HEK293 (cell line): ENCODE measurements at regions not wholly inside any gene's neighbourhood (a gene's known extent, or its start where the extent isn't known, plus 50 kb on each side); places are given as distances from the start of the nearest gene placed in this dataset.

Source experiments
- CTCF ChIA-PET: fragments of 350-600 bp; formaldehyde crosslinking; extraction: SDS; loops from one replicate; lab custom pipeline; 2021; ENCODE audit warnings: antibody characterized with exemption; lab: Yijun Ruan, JAX
- POLR2A ChIA-PET: fragments of 300-600 bp; formaldehyde crosslinking; extraction: SDS; loops from one replicate; lab custom pipeline; 2020; ENCODE audit warnings: antibody characterized with exemption, inconsistent platforms; lab: Yijun Ruan, JAX
- H3K27ac ChIP-seq: fragments of 200-500 bp; sonication (Bioruptor generic); 2 replicates; pipeline ENCODE4 v1.5.1; 2014; ENCODE audit warnings: low read depth, low read length, control low read depth, inconsistent platforms; ENCODE audit errors: extremely low read depth
- H3K36me3 ChIP-seq, 2 experiments: fragments of 200-500 bp in 1 of 2; sonication (Bioruptor generic) in 1 of 2; 1 replicate in 1 of 2; 2 replicates in 1 of 2; pipeline ENCODE4 v1.5.1; 2014 to 2017; ENCODE audit warnings: inconsistent platforms in 2 of 2, low read length in 2 of 2; ENCODE audit not compliant: control insufficient read depth in 2 of 2, insufficient read depth in 1 of 2
- H3K4me1 ChIP-seq: fragments of 200-500 bp; sonication (Bioruptor generic); 2 replicates; pipeline ENCODE4 v1.5.1; 2014; ENCODE audit warnings: mild to moderate bottlenecking, low read length, inconsistent platforms; ENCODE audit not compliant: control insufficient read depth, insufficient read depth
- H3K4me3 ChIP-seq: 2 replicates; pipeline ENCODE4 v1.5.1; 2011; ENCODE audit warnings: low read depth, mild to moderate bottlenecking, control low read depth, low read length, moderate library complexity
- H3K9me3 ChIP-seq: fragments of 200-500 bp; sonication (Bioruptor generic); 2 replicates; pipeline ENCODE4 v1.5.1; 2014; ENCODE audit warnings: low read depth, low read length, inconsistent platforms; ENCODE audit not compliant: control insufficient read depth, insufficient read depth
- FEZF1 ChIP-seq: fragments of 450-650 bp; formaldehyde crosslinking; IDR thresholded peaks from 2 replicates; pipeline ENCODE4 v1.5.1; 2016; ENCODE audit warnings: missing biosample characterization, missing genetic modification characterization
- HOXA7 ChIP-seq: sonication (generic); formaldehyde crosslinking; IDR thresholded peaks from 2 replicates; pipeline ENCODE4 v1.8.1; 2022; ENCODE audit warnings: missing genetic modification reagents, borderline replicate concordance
- PBX3 ChIP-seq: sonication (generic); formaldehyde crosslinking; IDR thresholded peaks from 2 replicates; pipeline ENCODE4 v1.8.1; 2022; ENCODE audit warnings: mild to moderate bottlenecking, moderate library complexity, missing genetic modification reagents
- PRDM4 ChIP-seq: fragments of 450-650 bp; formaldehyde crosslinking; IDR thresholded peaks from 2 replicates; pipeline ENCODE4 v1.5.1; 2017; ENCODE audit warnings: missing biosample characterization, missing genetic modification characterization
- ZBTB20 ChIP-seq: fragments of 450-650 bp; formaldehyde crosslinking; IDR thresholded peaks from 2 replicates; pipeline ENCODE4 v1.5.1; 2016; ENCODE audit warnings: missing biosample characterization, missing genetic modification characterization
- ZBTB21 ChIP-seq: fragments of 450-650 bp; formaldehyde crosslinking; IDR thresholded peaks from 2 replicates; pipeline ENCODE4 v1.5.1; 2017; ENCODE audit warnings: missing biosample characterization, missing genetic modification characterization
- ZFP69B ChIP-seq: fragments of 450-650 bp; formaldehyde crosslinking; IDR thresholded peaks from 2 replicates; pipeline ENCODE4 v1.5.1; 2016; ENCODE audit warnings: missing biosample characterization, missing genetic modification characterization
- ZNF138 ChIP-seq: fragments of 450-650 bp; formaldehyde crosslinking; IDR thresholded peaks from 2 replicates; pipeline ENCODE4 v1.5.1; 2016; ENCODE audit warnings: missing biosample characterization, missing genetic modification characterization, borderline replicate concordance
- ZNF148 ChIP-seq: fragments of 450-650 bp; formaldehyde crosslinking; IDR thresholded peaks from 2 replicates; pipeline ENCODE4 v1.5.0; 2017; ENCODE audit warnings: missing biosample characterization, missing genetic modification characterization, borderline replicate concordance
- ZNF18 ChIP-seq: fragments of 450-650 bp; formaldehyde crosslinking; IDR thresholded peaks from 2 replicates; pipeline ENCODE4 v1.5.1; 2016; ENCODE audit warnings: missing biosample characterization, missing genetic modification characterization
- ZNF19 ChIP-seq: fragments of 450-650 bp; formaldehyde crosslinking; IDR thresholded peaks from 2 replicates; pipeline ENCODE4; 2016; ENCODE audit warnings: missing biosample characterization, missing genetic modification characterization, low read depth
- ZNF202 ChIP-seq: fragments of 450-650 bp; formaldehyde crosslinking; IDR thresholded peaks from 2 replicates; pipeline ENCODE4 v1.5.1; 2016; ENCODE audit warnings: missing biosample characterization, missing genetic modification characterization, borderline replicate concordance
- ZNF221 ChIP-seq: fragments of 450-650 bp; formaldehyde crosslinking; IDR thresholded peaks from 2 replicates; pipeline ENCODE4 v1.5.1; 2017; ENCODE audit warnings: missing biosample characterization, missing genetic modification characterization, borderline replicate concordance
- ZNF311 ChIP-seq: fragments of 450-650 bp; formaldehyde crosslinking; IDR thresholded peaks from 2 replicates; pipeline ENCODE4 v1.5.1; 2017; ENCODE audit warnings: missing biosample characterization, missing genetic modification characterization, borderline replicate concordance
- ZNF391 ChIP-seq: fragments of 450-650 bp; formaldehyde crosslinking; IDR thresholded peaks from 2 replicates; pipeline ENCODE4 v1.5.1; 2016; ENCODE audit warnings: low read depth, missing biosample characterization, missing genetic modification characterization, borderline replicate concordance
- ZNF394 ChIP-seq: fragments of 450-650 bp; formaldehyde crosslinking; IDR thresholded peaks from 2 replicates; pipeline ENCODE4 v1.5.1; 2016; ENCODE audit warnings: missing biosample characterization, missing genetic modification characterization, mild to moderate bottlenecking, moderate library complexity, borderline replicate concordance
- ZNF449 ChIP-seq: fragments of 450-650 bp; formaldehyde crosslinking; IDR thresholded peaks from 2 replicates; pipeline ENCODE4 v1.5.1; 2017; ENCODE audit warnings: missing biosample characterization, mild to moderate bottlenecking, missing genetic modification characterization, moderate library complexity
- ZNF624 ChIP-seq: fragments of 450-650 bp; formaldehyde crosslinking; IDR thresholded peaks from 2 replicates; pipeline ENCODE4 v1.5.1; 2017; ENCODE audit warnings: missing biosample characterization, missing genetic modification characterization
- ZNF670 ChIP-seq: fragments of 450-650 bp; formaldehyde crosslinking; IDR thresholded peaks from 2 replicates; pipeline ENCODE4 v1.5.1; 2016; ENCODE audit warnings: missing biosample characterization, missing genetic modification characterization, low read depth
- ZNF830 ChIP-seq: fragments of 450-650 bp; IDR thresholded peaks from 2 replicates; pipeline ENCODE4 v1.5.0; 2018; ENCODE audit warnings: missing biosample characterization, missing genetic modification characterization, low read depth, mild to moderate bottlenecking, moderate library complexity
- ZSCAN16 ChIP-seq: fragments of 450-650 bp; formaldehyde crosslinking; IDR thresholded peaks from 2 replicates; pipeline ENCODE4 v1.5.1; 2016; ENCODE audit warnings: missing biosample characterization, missing genetic modification characterization
- ZSCAN30 ChIP-seq: fragments of 450-650 bp; IDR thresholded peaks from 2 replicates; pipeline ENCODE4 v1.5.1; 2018; ENCODE audit warnings: missing biosample characterization, mild to moderate bottlenecking, missing genetic modification characterization, moderate library complexity

GRCh38 chr7:89401099-89401498 is 605.6 kb upstream of the TEX47 start:
- Histone ChIP-seq H3K4me3 (no peak overlapping the region), H3K4me1 (no peaks in the 10 kb centered on the region), H3K9me3 (no peaks in the 10 kb centered on the region), H3K27ac (no peak overlapping the region), H3K36me3 (no peaks in the 10 kb centered on the region)
- no peak for TF ChIP-seq PRDM4 (tag by site-specific recombination)
- TF ChIP-seq ZNF624: no peak
- no peak for TF ChIP-seq ZNF394
- TF ChIP-seq ZNF138: no peak
- no peak for TF ChIP-seq ZNF449 (tag by site-specific recombination)
- TF ChIP-seq ZNF148 (tag by site-specific recombination): no peak
- no peak for TF ChIP-seq ZNF221 (tag by site-specific recombination)
- no peak for TF ChIP-seq ZNF19
- no peak for TF ChIP-seq ZFP69B (tag by site-specific recombination)
- no peak for TF ChIP-seq ZSCAN30
- TF ChIP-seq ZNF670: no peak
- TF ChIP-seq ZNF202 (tag by site-specific recombination): no peak
- TF ChIP-seq ZNF830 (tag by site-specific recombination): no peak
- TF ChIP-seq HOXA7 (CRISPR knock-in tag): no peak
- no peak for TF ChIP-seq ZBTB21
- ChIA-PET POLR2A (no interaction called here), CTCF (no interaction called here)

- no peak overlapping the region for H3K4me3 ChIP-seq
- ChIA-PET POLR2A (no interaction called here), CTCF (no interaction called here)
- H3K36me3 ChIP-seq: no peaks in the 10 kb centered on the region
- TF ChIP-seq ZNF18 (tag by site-specific recombination): no peak
- no peak for TF ChIP-seq ZNF391 (tag by site-specific recombination)
- TF ChIP-seq FEZF1: no peak
- TF ChIP-seq ZBTB20: no peak
- no peak for TF ChIP-seq ZNF311 (tag by site-specific recombination)
- no peak for TF ChIP-seq PBX3
- TF ChIP-seq ZSCAN16 (tag by site-specific recombination): no peak
- no peaks in the 10 kb centered on the region for H3K4me1 ChIP-seq
- no peak overlapping the region for H3K27ac ChIP-seq
- no peaks in the 10 kb centered on the region for H3K9me3 ChIP-seq
Observed at GRCh38 chr7:89401690-89402089, 606.2 kb upstream of the TEX47 start.
